HG03060 (cell line): ENCODE measurements at regions not wholly inside any gene's neighbourhood (a gene's known extent, or its start where the extent isn't known, plus 50 kb on each side); places are given as distances from the start of the nearest gene placed in this dataset.
"Not testable (repeated sequence)": the region's sequence is repeated elsewhere in the genome, so short reads cannot be mapped to it uniquely, and the experiment has no call there.

Source experiments
- ATAC-seq: cut with Tn5 transposase; IDR thresholded peaks from one replicate; pipeline ENCODE4 v1.9.1; 2021; ENCODE audit warnings: low read depth, moderate number of reproducible peaks; ENCODE audit not compliant: unreplicated experiment

- ATAC-seq: no peak
Observed at GRCh38 chr1:80534606-80535360, 1266.0 kb upstream of the ADGRL2 start.

GRCh38 chr1:80533775-80534334 lies 1266.9 kb upstream of the ADGRL2 start:
- ATAC-seq: no peak

GRCh38 chr1:80533093-80533492 lies 1267.6 kb upstream of the ADGRL2 start:
- no peak for ATAC-seq

- no peak for ATAC-seq
Observed at GRCh38 chr1:80531182-80531581, 1269.6 kb upstream of the ADGRL2 start.

- ATAC-seq: no peak
Observed at GRCh38 chr1:80529546-80529945, 1271.2 kb upstream of the ADGRL2 start.

- no peak for ATAC-seq
Observed at GRCh38 chr1:80523861-80524260, 1276.9 kb upstream of the ADGRL2 start.

GRCh38 chr1:80523071-80523470 lies 1277.7 kb upstream of the ADGRL2 start:
- not testable (repeated sequence) for ATAC-seq

- ATAC-seq: no peak
Observed at GRCh38 chr1:80520949-80521348, 1279.8 kb upstream of the ADGRL2 start.

- ATAC-seq: no peak
Observed at GRCh38 chr1:80517062-80517461, 1283.7 kb upstream of the ADGRL2 start.

- ATAC-seq: no peak
Observed at GRCh38 chr1:80509965-80510522, 1290.7 kb upstream of the ADGRL2 start.

GRCh38 chr1:80506216-80506615 lies 1294.5 kb upstream of the ADGRL2 start:
- ATAC-seq: no peak

- no peak for ATAC-seq
Observed at GRCh38 chr1:80498673-80499072, 1302.1 kb upstream of the ADGRL2 start.

GRCh38 chr1:80495806-80496205 lies 1304.9 kb upstream of the ADGRL2 start:
- ATAC-seq: no peak

GRCh38 chr1:80472145-80472544 lies 1328.6 kb upstream of the ADGRL2 start:
- no peak for ATAC-seq

GRCh38 chr1:80468356-80468755 lies 1332.4 kb upstream of the ADGRL2 start:
- no peak for ATAC-seq

GRCh38 chr1:80462006-80462405 lies 1338.7 kb upstream of the ADGRL2 start:
- no peak for ATAC-seq

- ATAC-seq: no peak
Observed at GRCh38 chr1:80457409-80457808, 1343.3 kb upstream of the ADGRL2 start.

GRCh38 chr1:80453775-80454174 lies 1347.0 kb upstream of the ADGRL2 start:
- ATAC-seq: no peak

- no peak for ATAC-seq
Observed at GRCh38 chr1:80450711-80451110, 1350.0 kb upstream of the ADGRL2 start.

- ATAC-seq: no peak
Observed at GRCh38 chr1:80448081-80448480, 1352.7 kb upstream of the ADGRL2 start.

GRCh38 chr1:80447526-80447925 lies 1353.2 kb upstream of the ADGRL2 start:
- no peak for ATAC-seq

- no peak for ATAC-seq
Observed at GRCh38 chr1:80445033-80445432, 1355.7 kb upstream of the ADGRL2 start.
